ENCODE measurements at regions not wholly inside any gene's neighbourhood (a gene's known extent, or its start where the extent isn't known, plus 50 kb on each side); places are given as distances from the start of the nearest gene placed in this dataset.

DNA sequence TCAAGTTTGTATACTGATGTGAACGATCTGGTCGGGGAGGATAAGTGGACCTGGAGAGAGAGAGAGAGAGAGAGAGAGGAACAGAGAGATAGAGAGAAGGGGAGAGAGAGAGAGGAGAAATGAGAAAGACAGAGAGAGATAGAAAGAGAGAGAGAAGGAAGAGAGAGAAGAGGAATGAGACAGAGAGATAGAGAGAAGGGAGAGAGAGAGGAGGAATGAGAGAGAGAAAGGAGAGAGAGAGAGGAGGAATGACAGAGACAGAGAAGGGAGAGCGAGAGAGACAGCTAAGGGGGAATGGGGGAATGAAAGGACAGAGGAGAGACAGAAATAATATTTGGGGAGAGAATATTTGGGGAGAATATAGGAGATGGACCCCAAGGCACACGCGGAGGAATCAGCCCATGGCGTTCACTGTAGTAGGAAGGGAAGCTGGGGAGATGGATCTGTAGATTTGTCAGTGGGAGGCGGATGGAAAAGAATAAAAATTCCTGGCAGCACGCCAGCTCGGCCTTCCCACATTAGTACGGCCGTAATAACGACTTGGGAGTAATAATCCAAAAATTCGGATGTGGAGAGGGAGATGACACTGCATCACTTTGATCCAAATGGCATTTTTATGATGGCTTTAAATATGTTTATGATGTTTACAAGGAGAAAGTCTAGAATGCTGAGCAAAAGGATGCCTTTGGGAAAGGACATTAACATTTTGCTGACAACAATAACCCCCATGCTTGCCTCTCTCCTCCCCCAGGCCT lies 159.8 kb upstream of the KCNJ6 start:
- no peak overlapping the region for H3K27ac ChIP-seq
- TF ChIP-seq ZFX (IDR thresholded peaks at IDR 0.05; ENCODE audit: borderline replicate concordance), result no peak
- TF ChIP-seq, protein P1, sequence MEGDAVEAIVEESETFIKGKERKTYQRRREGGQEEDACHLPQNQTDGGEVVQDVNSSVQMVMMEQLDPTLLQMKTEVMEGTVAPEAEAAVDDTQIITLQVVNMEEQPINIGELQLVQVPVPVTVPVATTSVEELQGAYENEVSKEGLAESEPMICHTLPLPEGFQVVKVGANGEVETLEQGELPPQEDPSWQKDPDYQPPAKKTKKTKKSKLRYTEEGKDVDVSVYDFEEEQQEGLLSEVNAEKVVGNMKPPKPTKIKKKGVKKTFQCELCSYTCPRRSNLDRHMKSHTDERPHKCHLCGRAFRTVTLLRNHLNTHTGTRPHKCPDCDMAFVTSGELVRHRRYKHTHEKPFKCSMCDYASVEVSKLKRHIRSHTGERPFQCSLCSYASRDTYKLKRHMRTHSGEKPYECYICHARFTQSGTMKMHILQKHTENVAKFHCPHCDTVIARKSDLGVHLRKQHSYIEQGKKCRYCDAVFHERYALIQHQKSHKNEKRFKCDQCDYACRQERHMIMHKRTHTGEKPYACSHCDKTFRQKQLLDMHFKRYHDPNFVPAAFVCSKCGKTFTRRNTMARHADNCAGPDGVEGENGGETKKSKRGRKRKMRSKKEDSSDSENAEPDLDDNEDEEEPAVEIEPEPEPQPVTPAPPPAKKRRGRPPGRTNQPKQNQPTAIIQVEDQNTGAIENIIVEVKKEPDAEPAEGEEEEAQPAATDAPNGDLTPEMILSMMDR (IDR thresholded peaks at IDR 0.05), result no peak

DNA sequence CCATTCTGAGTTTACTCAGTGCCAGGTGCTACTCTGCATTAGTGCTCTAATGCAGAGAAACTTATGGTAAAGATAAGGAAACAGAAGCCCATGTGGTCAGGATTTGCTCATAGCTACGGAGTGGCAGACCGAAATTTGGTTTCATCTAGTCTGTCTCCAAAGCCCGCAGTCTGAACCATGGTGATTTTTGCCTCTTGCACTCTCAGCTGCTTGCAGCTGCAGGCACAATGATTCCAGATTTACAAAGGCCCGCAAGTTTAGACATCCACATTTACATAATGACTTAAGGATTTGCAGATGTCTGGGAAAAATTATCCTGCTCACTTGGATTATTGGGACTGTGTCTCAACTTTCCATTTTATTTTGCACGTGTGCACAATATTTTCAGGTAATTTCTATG lies 161.3 kb upstream of the KCNJ6 start:
- TF ChIP-seq ZFX (IDR thresholded peaks at IDR 0.05; ENCODE audit: borderline replicate concordance), result no peak
- TF ChIP-seq, protein P1 (IDR thresholded peaks at IDR 0.05), result no peak
- H3K27ac ChIP-seq, result no peak overlapping the region

DNA sequence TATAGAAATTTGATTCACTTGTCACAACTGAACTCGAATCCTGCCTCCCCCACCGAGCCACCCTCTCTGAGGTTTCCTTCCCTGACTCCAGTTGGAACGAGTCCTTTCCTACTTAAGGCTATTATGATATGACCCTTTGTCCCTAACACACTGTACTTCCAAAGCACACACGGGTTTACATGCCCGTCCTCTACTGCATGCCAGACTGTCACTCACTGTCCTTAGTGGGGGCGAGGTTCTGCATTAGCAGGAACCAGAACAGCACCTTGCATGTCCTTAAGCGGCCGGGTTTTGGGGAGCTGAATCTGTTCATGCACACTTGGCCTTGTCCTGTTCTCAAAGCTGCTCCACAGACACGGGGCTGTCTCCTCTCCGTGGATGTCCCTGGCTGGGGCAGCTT lies 164.6 kb upstream of the KCNJ6 start:
- TF ChIP-seq, protein P1 (IDR thresholded peaks at IDR 0.05), result no peak
- TF ChIP-seq ZFX (IDR thresholded peaks at IDR 0.05; ENCODE audit: borderline replicate concordance), result no peak
- H3K27ac ChIP-seq, result no peak overlapping the region

DNA sequence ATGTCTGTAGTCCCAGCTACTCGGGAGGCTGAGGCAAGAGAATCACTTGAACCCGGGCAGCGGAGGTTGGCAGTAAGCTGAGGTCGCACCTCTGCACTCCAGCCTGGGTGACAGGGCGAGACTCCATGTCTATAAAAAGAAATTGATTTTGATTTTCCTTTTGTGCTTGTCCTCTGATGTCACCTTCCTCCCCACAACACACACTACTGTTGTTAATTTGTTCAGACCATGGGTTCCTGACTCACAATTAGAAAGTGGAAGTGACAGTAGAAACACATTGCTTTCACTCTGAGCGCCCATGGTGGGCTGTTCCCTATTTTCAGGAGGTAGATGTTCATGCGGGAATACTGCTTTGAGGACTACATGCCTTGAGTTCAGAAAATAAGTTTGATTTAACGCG lies 165.5 kb upstream of the KCNJ6 start:
- no peak for TF ChIP-seq ZFX (IDR thresholded peaks at IDR 0.05; ENCODE audit: borderline replicate concordance)
- TF ChIP-seq, protein P1 (IDR thresholded peaks at IDR 0.05), result no peak
- no peak overlapping the region for H3K27ac ChIP-seq

DNA sequence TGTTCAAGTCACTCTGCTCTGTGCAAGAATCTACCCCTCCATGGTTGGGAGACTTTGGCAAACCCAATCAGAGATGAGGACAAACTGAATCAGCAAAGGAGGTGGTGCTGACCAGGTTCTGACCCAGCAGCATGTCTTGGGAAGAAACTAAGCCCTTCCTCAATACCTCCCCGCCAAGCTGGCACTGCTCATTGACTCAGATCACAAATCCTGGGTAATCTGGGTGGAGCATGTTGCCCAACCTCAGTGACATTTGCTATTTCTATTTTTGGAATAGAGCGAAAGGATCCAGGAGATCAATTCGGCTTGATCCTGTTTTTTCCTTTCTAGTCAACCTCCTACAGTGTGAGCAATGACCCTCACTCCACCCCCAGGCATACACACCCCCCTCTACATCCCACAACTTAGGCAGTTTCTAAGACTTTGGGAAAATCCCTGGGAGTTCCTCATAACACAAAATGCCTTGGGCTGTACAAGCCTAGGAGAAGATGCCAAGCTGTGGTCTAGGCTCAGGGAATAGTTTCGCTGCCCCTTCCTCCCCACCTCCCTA lies 166.8 kb upstream of the KCNJ6 start:
- no peak overlapping the region for H3K27ac ChIP-seq
- TF ChIP-seq, protein P1 (IDR thresholded peaks at IDR 0.05), result no peak
- no peak for TF ChIP-seq ZFX (IDR thresholded peaks at IDR 0.05; ENCODE audit: borderline replicate concordance)

DNA sequence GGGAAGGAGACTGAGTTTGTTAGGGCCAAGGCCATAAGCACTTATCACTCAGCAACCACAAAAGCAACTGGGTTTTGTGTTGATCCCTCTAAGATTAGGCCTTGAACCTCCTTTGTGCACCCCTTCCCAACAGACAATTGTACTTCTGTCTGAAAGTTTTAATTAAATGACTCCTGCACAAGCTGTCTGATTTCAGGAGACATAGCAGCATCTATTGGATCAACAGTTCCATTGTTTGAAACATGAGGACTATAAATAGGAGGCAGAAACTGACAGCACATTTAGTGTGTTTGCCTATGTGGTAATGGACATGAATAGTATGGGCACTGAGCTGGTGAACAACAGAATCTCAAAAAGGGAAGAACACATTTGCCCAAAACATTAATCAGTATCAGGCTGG lies 167.3 kb upstream of the KCNJ6 start:
- H3K27ac ChIP-seq, result no peak overlapping the region
- TF ChIP-seq, protein P1 (IDR thresholded peaks at IDR 0.05), result no peak
- no peak for TF ChIP-seq ZFX (IDR thresholded peaks at IDR 0.05; ENCODE audit: borderline replicate concordance)

DNA sequence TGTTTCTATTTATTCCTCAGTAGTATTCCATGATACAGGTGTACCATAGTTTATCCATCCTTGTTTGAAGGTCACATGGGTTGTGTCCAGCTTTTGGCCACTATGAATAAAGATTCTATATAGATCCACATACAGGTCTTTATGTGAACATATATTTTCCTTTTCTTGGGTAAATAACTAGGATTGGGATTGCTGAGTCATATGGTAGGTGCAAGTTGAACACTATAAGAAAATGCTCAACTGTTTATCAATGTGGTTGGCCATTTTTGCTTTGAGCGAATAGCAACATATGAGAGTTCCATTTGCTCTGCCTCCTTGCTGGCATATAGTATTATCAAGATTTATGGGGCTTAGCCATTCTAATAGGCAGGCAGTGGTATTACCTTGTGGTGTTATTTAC lies 170.2 kb upstream of the KCNJ15 start:
- no peak overlapping the region for H3K27ac ChIP-seq
- no peak for TF ChIP-seq ZFX (IDR thresholded peaks at IDR 0.05; ENCODE audit: borderline replicate concordance)
- TF ChIP-seq, protein P1 (IDR thresholded peaks at IDR 0.05), result no peak

Measured in 22Rv1 (cell line).